Esophagus squamous epithelium (tissue), 5 donors: ENCODE measurements at regions not wholly inside any gene's neighbourhood (a gene's known extent, or its start where the extent isn't known, plus 50 kb on each side); places are given as distances from the start of the nearest gene placed in this dataset.

Source experiments
- DNase-seq: peaks from one replicate; lab custom pipeline; 2025; lab: John Stamatoyannopoulos, UW
- H3K27ac ChIP-seq, 4 donors: fragments of 200-600 bp; sonication (generic); one replicate each; pipeline ENCODE4 v1.5.1; 2016 to 2019; ENCODE audit warnings: mild to moderate bottlenecking in 1 of 4
- H3K27me3 ChIP-seq, 4 donors: fragments of 200-600 bp; sonication (generic); 1 replicate in 3 of 4; 2 replicates in 1 of 4; pipeline versions ENCODE4 v1.5.1 to v1.6.0; 2017 to 2021; ENCODE audit warnings: antibody characterized with exemption in 1 of 4
- H3K36me3 ChIP-seq, 3 donors: fragments of 200-600 bp; sonication (generic); one replicate each; pipeline ENCODE4 v1.5.1; 2016 to 2019
- H3K4me1 ChIP-seq, 3 donors: fragments of 200-600 bp; sonication (generic); one replicate each; pipeline ENCODE4 v1.5.1; 2017 to 2019
- H3K4me3 ChIP-seq, 4 donors: fragments of 200-600 bp; sonication (generic); 1 replicate in 3 of 4; 2 replicates in 1 of 4; pipeline ENCODE4 v1.5.1; 2016 to 2019; ENCODE audit warnings: mild to moderate bottlenecking in 2 of 4, moderate library complexity in 1 of 4
- H3K9me3 ChIP-seq, 3 donors: fragments of 200-600 bp; sonication (generic); one replicate each; pipeline ENCODE4 v1.5.1; 2016 to 2019
- POLR2A ChIP-seq, 4 donors: fragments of 450-650 bp; IDR thresholded peaks; one replicate each; pipeline ENCODE4 v1.6.1; 2017; ENCODE audit warnings: antibody characterized with exemption in 4 of 4, mild to moderate bottlenecking in 4 of 4, moderate library complexity in 3 of 4
- WGBS, 2 donors: methylation state at CpG; one replicate each; pipeline ENCODE4 v1.1.5; 2018; 5-methylcytosine and 5-hydroxymethylcytosine counted together
- intact Hi-C: fragments of 100-400 bp; cut with DNase I; formaldehyde crosslinking; loops from one replicate; pipeline ENCODE4 v1.15.0; 2022
- TF ChIP-seq, protein P1 (sequence below), 6 experiments: fragments of 450-650 bp in 4 of 6; fragments of 200-600 bp in 2 of 6; sonication (generic) in 2 of 6; IDR thresholded peaks; one replicate each; pipeline ENCODE4 v1.5.1; 2016 to 2019; ENCODE audit warnings: antibody characterized with exemption in 6 of 6, mild to moderate bottlenecking in 4 of 6, moderate library complexity in 4 of 6
- donor health status: DM: yes; HTN: yes; CAD: no.

DNA sequence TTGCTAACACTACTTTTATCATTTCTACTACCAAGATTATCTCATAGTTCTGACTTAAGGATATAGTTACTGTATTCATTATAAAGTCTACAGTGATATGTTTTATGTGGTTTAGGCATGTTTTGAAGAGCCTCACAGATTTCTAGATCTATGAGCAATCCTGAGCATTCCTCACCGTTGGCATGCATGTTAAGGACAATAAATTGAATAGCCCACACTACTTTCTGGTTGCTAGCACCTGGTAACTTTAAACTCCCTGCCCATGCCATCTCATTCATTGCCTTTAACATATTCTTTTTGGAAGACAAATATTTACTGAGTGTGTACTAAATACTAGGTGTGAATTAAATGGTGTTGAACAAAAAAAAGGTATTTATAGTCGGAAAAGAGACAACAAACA, 868.1 kb upstream of the CDH9 start:
- Histone ChIP-seq H3K27me3 (no peaks in the 10 kb centered on the region), H3K4me3 (no peak overlapping the region), H3K4me1 (no peaks in the 10 kb centered on the region), H3K36me3 (no peaks in the 10 kb centered on the region), H3K27ac (no peak overlapping the region), H3K9me3 (peaks cover 0 to 8% (median 0%) of the 10 kb centered on the region in 3 donors)
- WGBS, 2 donors, result 14 to 37% methylated on average over 2 of the region's 2 CpGs
- no peak for DNase-seq
- TF ChIP-seq, protein P1, sequence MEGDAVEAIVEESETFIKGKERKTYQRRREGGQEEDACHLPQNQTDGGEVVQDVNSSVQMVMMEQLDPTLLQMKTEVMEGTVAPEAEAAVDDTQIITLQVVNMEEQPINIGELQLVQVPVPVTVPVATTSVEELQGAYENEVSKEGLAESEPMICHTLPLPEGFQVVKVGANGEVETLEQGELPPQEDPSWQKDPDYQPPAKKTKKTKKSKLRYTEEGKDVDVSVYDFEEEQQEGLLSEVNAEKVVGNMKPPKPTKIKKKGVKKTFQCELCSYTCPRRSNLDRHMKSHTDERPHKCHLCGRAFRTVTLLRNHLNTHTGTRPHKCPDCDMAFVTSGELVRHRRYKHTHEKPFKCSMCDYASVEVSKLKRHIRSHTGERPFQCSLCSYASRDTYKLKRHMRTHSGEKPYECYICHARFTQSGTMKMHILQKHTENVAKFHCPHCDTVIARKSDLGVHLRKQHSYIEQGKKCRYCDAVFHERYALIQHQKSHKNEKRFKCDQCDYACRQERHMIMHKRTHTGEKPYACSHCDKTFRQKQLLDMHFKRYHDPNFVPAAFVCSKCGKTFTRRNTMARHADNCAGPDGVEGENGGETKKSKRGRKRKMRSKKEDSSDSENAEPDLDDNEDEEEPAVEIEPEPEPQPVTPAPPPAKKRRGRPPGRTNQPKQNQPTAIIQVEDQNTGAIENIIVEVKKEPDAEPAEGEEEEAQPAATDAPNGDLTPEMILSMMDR (IDR thresholded peaks at IDR 0.05), result no peak
- no peak for TF ChIP-seq POLR2A (IDR thresholded peaks at IDR 0.05)
- intact Hi-C loops, result no loop called here

DNA sequence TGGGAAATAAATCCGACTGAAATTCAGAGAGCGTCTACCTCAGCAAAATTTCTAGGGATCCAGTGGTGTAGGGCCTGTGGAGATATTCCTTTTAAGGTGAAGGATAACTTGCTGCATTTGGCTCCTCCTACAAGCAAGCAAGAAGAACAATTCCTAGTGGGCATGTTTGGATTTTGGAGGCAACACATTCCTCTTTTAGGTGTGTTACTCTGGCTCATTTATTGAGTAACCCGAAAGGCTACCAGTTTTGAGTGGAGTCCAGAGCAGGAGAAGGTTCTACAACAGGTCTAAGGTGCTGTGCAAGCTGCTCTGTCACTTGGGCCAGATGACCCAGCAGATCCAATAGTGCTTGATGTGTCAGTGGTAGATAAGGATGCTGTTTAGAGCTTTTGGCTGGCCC, 862.4 kb upstream of the CDH9 start:
- Histone ChIP-seq H3K9me3 (no peaks in the 10 kb centered on the region), H3K36me3 (no peaks in the 10 kb centered on the region), H3K4me1 (no peaks in the 10 kb centered on the region), H3K27me3 (no peaks in the 10 kb centered on the region), H3K4me3 (no peak overlapping the region), H3K27ac (no peak overlapping the region)
- intact Hi-C loops, result no loop called here
- no peak for DNase-seq
- TF ChIP-seq POLR2A (IDR thresholded peaks at IDR 0.05), result no peak
- TF ChIP-seq, protein P1 (IDR thresholded peaks at IDR 0.05), result no peak
- WGBS, 2 donors, result 76 to 81% methylated on average over 2 to 3 of the region's 3 CpGs

DNA sequence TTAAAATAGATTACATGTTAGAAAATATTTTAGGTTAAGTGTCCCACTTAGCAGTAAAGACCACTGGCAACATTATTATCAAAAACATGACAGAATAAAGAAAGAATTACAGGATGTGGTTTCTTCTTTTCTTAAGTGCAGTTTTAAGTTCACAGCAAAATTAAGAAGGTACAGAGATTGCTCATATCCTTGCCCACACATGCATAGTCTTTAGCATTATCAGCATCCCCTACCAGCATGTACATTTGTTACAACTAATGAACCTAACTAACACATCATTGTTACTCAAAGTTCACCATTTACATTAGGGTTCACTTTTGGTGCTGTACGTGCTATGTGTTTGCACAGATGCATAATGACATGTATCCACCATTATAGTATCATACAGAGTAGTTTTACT, 837.7 kb upstream of the CDH9 start:
- 50 to 71% methylated on average over 1 of the region's 1 CpG for WGBS, 2 donors
- H3K27ac ChIP-seq, result no peak overlapping the region
- no peak for TF ChIP-seq POLR2A (IDR thresholded peaks at IDR 0.05)
- TF ChIP-seq, protein P1 (IDR thresholded peaks at IDR 0.05), result no peak
- H3K9me3 ChIP-seq, result peaks cover 0 to 4% (median 0%) of the 10 kb centered on the region in 3 donors
- no peak overlapping the region for H3K4me3 ChIP-seq
- no peaks in the 10 kb centered on the region for H3K36me3 ChIP-seq
- no peak for DNase-seq
- no peaks in the 10 kb centered on the region for H3K4me1 ChIP-seq
- intact Hi-C loops, result no loop called here
- no peaks in the 10 kb centered on the region for H3K27me3 ChIP-seq

DNA sequence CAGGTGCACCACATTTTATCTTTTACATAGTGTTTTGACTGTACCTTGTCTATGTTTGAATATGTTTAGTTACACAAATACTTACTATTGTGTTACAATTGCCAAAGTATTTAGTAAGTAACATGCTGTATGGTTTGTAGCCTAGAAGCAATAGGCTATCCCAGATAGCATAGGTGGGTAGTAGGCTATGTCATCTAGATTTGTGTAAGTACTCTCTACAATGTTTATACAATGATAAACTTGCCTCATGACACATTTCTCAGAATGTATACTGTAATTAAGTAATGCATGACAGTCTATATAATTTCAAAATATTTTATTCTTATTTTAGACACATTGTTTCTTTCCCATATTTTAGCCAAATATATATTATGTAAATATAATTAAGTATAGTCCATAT, 836.8 kb upstream of the CDH9 start:
- Histone ChIP-seq H3K36me3 (no peaks in the 10 kb centered on the region), H3K27me3 (no peaks in the 10 kb centered on the region), H3K9me3 (peaks cover 0 to 4% (median 0%) of the 10 kb centered on the region in 3 donors), H3K4me3 (no peak overlapping the region), H3K4me1 (no peaks in the 10 kb centered on the region), H3K27ac (no peak overlapping the region)
- intact Hi-C loops, result no loop called here
- no peak for DNase-seq
- TF ChIP-seq, protein P1 (IDR thresholded peaks at IDR 0.05), result no peak
- TF ChIP-seq POLR2A (IDR thresholded peaks at IDR 0.05), result no peak

DNA sequence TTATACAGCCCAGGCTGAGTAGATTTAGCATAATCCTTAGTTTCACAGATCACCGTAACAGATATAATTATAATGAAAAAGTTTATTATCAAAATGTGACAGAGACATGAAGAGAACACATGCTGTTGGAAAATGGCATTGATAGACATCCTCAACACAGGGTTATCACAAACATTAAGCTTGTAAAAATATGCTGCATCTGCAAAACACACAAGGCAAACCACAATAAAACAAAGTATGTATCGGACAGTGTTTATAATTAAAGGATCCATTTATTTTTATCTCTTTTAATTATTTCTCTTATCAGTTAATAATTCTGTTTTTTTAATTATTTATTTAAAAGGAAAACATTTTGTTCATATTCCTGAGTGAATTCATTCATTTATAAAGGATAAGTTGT, 829.9 kb upstream of the CDH9 start:
- Histone ChIP-seq H3K4me3 (no peak overlapping the region), H3K27ac (no peak overlapping the region), H3K4me1 (no peaks in the 10 kb centered on the region), H3K36me3 (no peaks in the 10 kb centered on the region), H3K9me3 (no peaks in the 10 kb centered on the region), H3K27me3 (no peaks in the 10 kb centered on the region)
- WGBS, 2 donors, result 78 to 90% methylated on average over 2 of the region's 2 CpGs
- DNase-seq, result no peak
- TF ChIP-seq, protein P1 (IDR thresholded peaks at IDR 0.05), result no peak
- TF ChIP-seq POLR2A (IDR thresholded peaks at IDR 0.05), result no peak
- intact Hi-C loops, result no loop called here
